ENCODE measurements at regions not wholly inside any gene's neighbourhood (a gene's known extent, or its start where the extent isn't known, plus 50 kb on each side); places are given as distances from the start of the nearest gene placed in this dataset.
"Not testable (repeated sequence)": the region's sequence is repeated elsewhere in the genome, so short reads cannot be mapped to it uniquely, and the experiment has no call there.

- Histone ChIP-seq H3K27me3 (ENCODE audit: control insufficient read depth, insufficient read depth) (no peaks in the 10 kb centered on the region), H3K4me1 (ENCODE audit: control insufficient read depth, insufficient read depth, low read length) (no peaks in the 10 kb centered on the region), H3K4me3 (ENCODE audit: low read length) (no peak overlapping the region), H3K9me3 (ENCODE audit: control insufficient read depth, low read length) (no peaks in the 10 kb centered on the region), H3K27ac (ENCODE audit: low read length) (no peak overlapping the region)
- ATAC-seq (no peak), DNase-seq (no peak)
- intact Hi-C loops (cut with DNase I) = no loop called here
Measured at GRCh38 chr4:134867027-134867426, 665.4 kb upstream of the PABPC4L start.

- ATAC-seq (no peak), DNase-seq (no peak)
- intact Hi-C loops (cut with DNase I) = no loop called here
- no peak overlapping the region for H3K27ac ChIP-seq (ENCODE audit: low read length)
- no peaks in the 10 kb centered on the region for H3K9me3 ChIP-seq (ENCODE audit: control insufficient read depth, low read length)
- H3K27me3 ChIP-seq (ENCODE audit: control insufficient read depth, insufficient read depth) = no peaks in the 10 kb centered on the region
- 70% methylated on average over 1 of the region's 1 CpG for WGBS
- H3K4me3 ChIP-seq (ENCODE audit: low read length) = no peak overlapping the region
- no peaks in the 10 kb centered on the region for H3K4me1 ChIP-seq (ENCODE audit: control insufficient read depth, insufficient read depth, low read length)
Measured at GRCh38 chr4:134865675-134866074, 664.1 kb upstream of the PABPC4L start.

GRCh38 chr4:134862116-134862515 is 660.5 kb upstream of the PABPC4L start:
- intact Hi-C loops (cut with DNase I) = no loop called here
- H3K4me1 ChIP-seq (ENCODE audit: control insufficient read depth, insufficient read depth, low read length) = no peaks in the 10 kb centered on the region
- H3K27ac ChIP-seq (ENCODE audit: low read length) = no peak overlapping the region
- no peaks in the 10 kb centered on the region for H3K9me3 ChIP-seq (ENCODE audit: control insufficient read depth, low read length)
- ATAC-seq (no peak), DNase-seq (no peak)
- WGBS = 94% methylated on average over 2 of the region's 2 CpGs
- no peak overlapping the region for H3K4me3 ChIP-seq (ENCODE audit: low read length)
- no peaks in the 10 kb centered on the region for H3K27me3 ChIP-seq (ENCODE audit: control insufficient read depth, insufficient read depth)

GRCh38 chr4:134848681-134849080 is 647.1 kb upstream of the PABPC4L start:
- Histone ChIP-seq H3K9me3 (ENCODE audit: control insufficient read depth, low read length) (no peaks in the 10 kb centered on the region), H3K27me3 (ENCODE audit: control insufficient read depth, insufficient read depth) (no peaks in the 10 kb centered on the region), H3K4me3 (ENCODE audit: low read length) (no peak overlapping the region), H3K4me1 (ENCODE audit: control insufficient read depth, insufficient read depth, low read length) (no peaks in the 10 kb centered on the region), H3K27ac (ENCODE audit: low read length) (no peak overlapping the region)
- WGBS = 94% methylated on average over 2 of the region's 2 CpGs
- intact Hi-C loops (cut with DNase I) = no loop called here
- no peak for DNase-seq
- ATAC-seq = no peak

GRCh38 chr4:134830741-134831140 is 629.2 kb upstream of the PABPC4L start:
- intact Hi-C loops (cut with DNase I); H3K4me3 ChIP-seq (ENCODE audit: low read length); H3K27ac ChIP-seq (ENCODE audit: low read length); DNase-seq; ATAC-seq; H3K4me1 ChIP-seq (ENCODE audit: control insufficient read depth, insufficient read depth, low read length); H3K9me3 ChIP-seq (ENCODE audit: control insufficient read depth, low read length); H3K27me3 ChIP-seq (ENCODE audit: control insufficient read depth, insufficient read depth): not testable (repeated sequence)
- 91% methylated on average over 7 of the region's 7 CpGs for WGBS

GRCh38 chr4:134812611-134813010 is 611.0 kb upstream of the PABPC4L start:
- H3K4me1 ChIP-seq (ENCODE audit: control insufficient read depth, insufficient read depth, low read length) = no peaks in the 10 kb centered on the region
- WGBS = 77% methylated on average over 3 of the region's 3 CpGs
- no peak overlapping the region for H3K27ac ChIP-seq (ENCODE audit: low read length)
- no peak for DNase-seq
- intact Hi-C loops (cut with DNase I) = no loop called here
- no peaks in the 10 kb centered on the region for H3K27me3 ChIP-seq (ENCODE audit: control insufficient read depth, insufficient read depth)
- no peak for ATAC-seq
- peaks cover 2% of the 10 kb centered on the region for H3K9me3 ChIP-seq (ENCODE audit: control insufficient read depth, low read length)
- H3K4me3 ChIP-seq (ENCODE audit: low read length) = no peak overlapping the region

- ATAC-seq = no peak
- 67% methylated on average over 3 of the region's 3 CpGs for WGBS
- Histone ChIP-seq H3K9me3 (ENCODE audit: control insufficient read depth, low read length) (no peaks in the 10 kb centered on the region), H3K27me3 (ENCODE audit: control insufficient read depth, insufficient read depth) (no peaks in the 10 kb centered on the region), H3K27ac (ENCODE audit: low read length) (no peak overlapping the region), H3K4me1 (ENCODE audit: control insufficient read depth, insufficient read depth, low read length) (no peaks in the 10 kb centered on the region), H3K4me3 (ENCODE audit: low read length) (no peak overlapping the region)
- DNase-seq = no peak
- intact Hi-C loops (cut with DNase I) = no loop called here
Measured at GRCh38 chr4:134807231-134807745, 605.7 kb upstream of the PABPC4L start.

- intact Hi-C loops (cut with DNase I) = no loop called here
- DNase-seq (no peak), ATAC-seq (no peak)
- Histone ChIP-seq H3K9me3 (ENCODE audit: control insufficient read depth, low read length) (no peaks in the 10 kb centered on the region), H3K4me3 (ENCODE audit: low read length) (no peak overlapping the region), H3K27me3 (ENCODE audit: control insufficient read depth, insufficient read depth) (no peaks in the 10 kb centered on the region), H3K4me1 (ENCODE audit: control insufficient read depth, insufficient read depth, low read length) (no peaks in the 10 kb centered on the region), H3K27ac (ENCODE audit: low read length) (no peak overlapping the region)
- 89% methylated on average over 1 of the region's 1 CpG for WGBS
Measured at GRCh38 chr4:134798573-134798972, 597.0 kb upstream of the PABPC4L start.

- no peak for DNase-seq
- Histone ChIP-seq H3K4me3 (ENCODE audit: low read length) (no peak overlapping the region), H3K27me3 (ENCODE audit: control insufficient read depth, insufficient read depth) (no peaks in the 10 kb centered on the region), H3K4me1 (ENCODE audit: control insufficient read depth, insufficient read depth, low read length) (no peaks in the 10 kb centered on the region), H3K9me3 (ENCODE audit: control insufficient read depth, low read length) (no peaks in the 10 kb centered on the region), H3K27ac (ENCODE audit: low read length) (no peak overlapping the region)
- 80% methylated on average over 1 of the region's 1 CpG for WGBS
- intact Hi-C loops (cut with DNase I) = no loop called here
- ATAC-seq = no peak
Measured at GRCh38 chr4:134787315-134787714, 585.7 kb upstream of the PABPC4L start.

GRCh38 chr4:134780244-134780643 is 578.7 kb upstream of the PABPC4L start:
- no peaks in the 10 kb centered on the region for H3K9me3 ChIP-seq (ENCODE audit: control insufficient read depth, low read length)
- intact Hi-C loops (cut with DNase I) = no loop called here
- H3K27me3 ChIP-seq (ENCODE audit: control insufficient read depth, insufficient read depth) = no peaks in the 10 kb centered on the region
- no peak for ATAC-seq
- H3K4me1 ChIP-seq (ENCODE audit: control insufficient read depth, insufficient read depth, low read length) = no peaks in the 10 kb centered on the region
- 30% methylated on average over 2 of the region's 2 CpGs for WGBS
- no peak for DNase-seq
- no peak overlapping the region for H3K4me3 ChIP-seq (ENCODE audit: low read length)
- no peak overlapping the region for H3K27ac ChIP-seq (ENCODE audit: low read length)

GRCh38 chr4:134777606-134778005 is 576.0 kb upstream of the PABPC4L start:
- H3K4me3 ChIP-seq (ENCODE audit: low read length) = no peak overlapping the region
- intact Hi-C loops (cut with DNase I) = no loop called here
- no peaks in the 10 kb centered on the region for H3K4me1 ChIP-seq (ENCODE audit: control insufficient read depth, insufficient read depth, low read length)
- H3K27ac ChIP-seq (ENCODE audit: low read length) = no peak overlapping the region
- 21% methylated on average over 2 of the region's 2 CpGs for WGBS
- no peak for ATAC-seq
- no peak for DNase-seq
- H3K27me3 ChIP-seq (ENCODE audit: control insufficient read depth, insufficient read depth) = no peaks in the 10 kb centered on the region
- H3K9me3 ChIP-seq (ENCODE audit: control insufficient read depth, low read length) = no peaks in the 10 kb centered on the region

- DNase-seq (no peak), ATAC-seq (no peak)
- Histone ChIP-seq H3K9me3 (ENCODE audit: control insufficient read depth, low read length) (no peaks in the 10 kb centered on the region), H3K4me3 (ENCODE audit: low read length) (no peak overlapping the region), H3K27me3 (ENCODE audit: control insufficient read depth, insufficient read depth) (no peaks in the 10 kb centered on the region), H3K27ac (ENCODE audit: low read length) (no peak overlapping the region), H3K4me1 (ENCODE audit: control insufficient read depth, insufficient read depth, low read length) (no peaks in the 10 kb centered on the region)
- intact Hi-C loops (cut with DNase I) = no loop called here
- 90% methylated on average over 4 of the region's 4 CpGs for WGBS
Measured at GRCh38 chr4:134773497-134774000, 572.0 kb upstream of the PABPC4L start.

All from right cardiac atrium (tissue), 5 donors.